ENCODE measurements at regions not wholly inside any gene's neighbourhood (a gene's known extent, or its start where the extent isn't known, plus 50 kb on each side); places are given as distances from the start of the nearest gene placed in this dataset.

GRCh38 chr10:121426307-121426706 lies 171.9 kb downstream of the FGFR2 start:
- no peaks in the 10 kb centered on the region for H3K27me3 ChIP-seq (ENCODE audit: control insufficient read depth, extremely low read depth, insufficient read depth, low read length)
- no peak overlapping the region for H2AFZ ChIP-seq (ENCODE audit: control insufficient read depth, low read length)
- dilution Hi-C loops (cut with MboI; ENCODE audit: extremely low pct_ligation_motif_present, low sequenced_read_pairs): no loop called here
- no peaks in the 10 kb centered on the region for H3K9me1 ChIP-seq (ENCODE audit: control insufficient read depth, extremely low read depth, insufficient read depth, low read length)
- no peak overlapping the region for H3K4me3 ChIP-seq (ENCODE audit: control insufficient read depth in 2 of 3, extremely low read depth in 1 of 3, insufficient read depth in 2 of 3, low read depth in 1 of 3, low read length in 3 of 3)
- no peaks in the 10 kb centered on the region for H4K20me1 ChIP-seq (ENCODE audit: control insufficient read depth, extremely low read depth, insufficient read depth, low read length)
- H3K4me1 ChIP-seq (ENCODE audit: control insufficient read depth, extremely low read depth, insufficient read depth, low read length): peaks cover 6% of the 10 kb centered on the region
- H3K9me3 ChIP-seq (ENCODE audit: control insufficient read depth, low read depth, low read length): no peaks in the 10 kb centered on the region
- H3K27ac ChIP-seq (ENCODE audit: control insufficient read depth, insufficient read depth, low read length): no peak overlapping the region
- TF ChIP-seq CTCF (optimal IDR thresholded peaks at IDR 0.05 in 1 of 3, IDR thresholded peaks at IDR 0.05 in 1 of 3, conservative IDR thresholded peaks at IDR 0.05 in 1 of 3; ENCODE audit: extremely low read depth in 1 of 3, insufficient read depth in 2 of 3, low read length in 3 of 3) (no peak), EZH2 (IDR thresholded peaks at IDR 0.05; ENCODE audit: low read length) (no peak)
- no peaks in the 10 kb centered on the region for H3K36me3 ChIP-seq (ENCODE audit: control insufficient read depth in 2 of 2, extremely low read depth in 1 of 2, insufficient read depth in 2 of 2, low read length in 2 of 2)
- no peak overlapping the region for H3K4me2 ChIP-seq (ENCODE audit: control insufficient read depth, extremely low read depth, insufficient read depth, low read depth, low read length)
- FAIRE-seq: no peak
- H3K9ac ChIP-seq (ENCODE audit: control insufficient read depth, extremely low read depth, insufficient read depth, low read length): no peak overlapping the region
- DNase-seq (ENCODE audit: low read depth, low spot score): no peak
- no peaks in the 10 kb centered on the region for H3K79me2 ChIP-seq (ENCODE audit: control insufficient read depth, insufficient read depth, low read length)

Small RNAs in the stretch of these regions (small RNA-seq; reads per million reads assigned to genes)
- gene RN7SKP167 (ENCODE audit: insufficient read length in 3 of 3, low read depth in 3 of 3, low replicate concordance in 1 of 3): 0 reads per million in 3 experiments
